ENCODE measurements at regions not wholly inside any gene's neighbourhood (a gene's known extent, or its start where the extent isn't known, plus 50 kb on each side); places are given as distances from the start of the nearest gene placed in this dataset.

- H3K4me3 ChIP-seq (ENCODE audit: control insufficient read depth in 2 of 3, extremely low read depth in 1 of 3, insufficient read depth in 2 of 3, low read depth in 1 of 3, low read length in 3 of 3), result no peak overlapping the region
- FAIRE-seq (no peak), DNase-seq (ENCODE audit: low read depth, low spot score) (no peak)
- no peaks in the 10 kb centered on the region for H3K9me3 ChIP-seq (ENCODE audit: control insufficient read depth, low read depth, low read length)
- no peak overlapping the region for H2AFZ ChIP-seq (ENCODE audit: control insufficient read depth, low read length)
- H3K9ac ChIP-seq (ENCODE audit: control insufficient read depth, extremely low read depth, insufficient read depth, low read length), result no peak overlapping the region
- H3K9me1 ChIP-seq (ENCODE audit: control insufficient read depth, extremely low read depth, insufficient read depth, low read length), result no peaks in the 10 kb centered on the region
- no peaks in the 10 kb centered on the region for H4K20me1 ChIP-seq (ENCODE audit: control insufficient read depth, extremely low read depth, insufficient read depth, low read length)
- H3K79me2 ChIP-seq (ENCODE audit: control insufficient read depth, insufficient read depth, low read length), result no peaks in the 10 kb centered on the region
- dilution Hi-C loops (cut with MboI; ENCODE audit: extremely low pct_ligation_motif_present, low sequenced_read_pairs), result no loop called here
- H3K27ac ChIP-seq (ENCODE audit: control insufficient read depth, insufficient read depth, low read length), result no peak overlapping the region
- no peaks in the 10 kb centered on the region for H3K27me3 ChIP-seq (ENCODE audit: control insufficient read depth, extremely low read depth, insufficient read depth, low read length)
- TF ChIP-seq EZH2 (IDR thresholded peaks at IDR 0.05; ENCODE audit: low read length) (no peak), CTCF (optimal IDR thresholded peaks at IDR 0.05 in 1 of 3, IDR thresholded peaks at IDR 0.05 in 1 of 3, conservative IDR thresholded peaks at IDR 0.05 in 1 of 3; ENCODE audit: extremely low read depth in 1 of 3, insufficient read depth in 2 of 3, low read length in 3 of 3) (no peak)
- no peaks in the 10 kb centered on the region for H3K36me3 ChIP-seq (ENCODE audit: control insufficient read depth in 2 of 2, extremely low read depth in 1 of 2, insufficient read depth in 2 of 2, low read length in 2 of 2)
- H3K4me1 ChIP-seq (ENCODE audit: control insufficient read depth, extremely low read depth, insufficient read depth, low read length), result no peaks in the 10 kb centered on the region
- H3K4me2 ChIP-seq (ENCODE audit: control insufficient read depth, extremely low read depth, insufficient read depth, low read depth, low read length), result no peak overlapping the region
Measured at GRCh38 chr2:64391940-64392339, 62.0 kb upstream of the LGALSL start.

GRCh38 chr2:64392529-64392928, 61.4 kb upstream of the LGALSL start:
- H3K4me1 ChIP-seq (ENCODE audit: control insufficient read depth, extremely low read depth, insufficient read depth, low read length), result no peaks in the 10 kb centered on the region
- no peak overlapping the region for H3K27ac ChIP-seq (ENCODE audit: control insufficient read depth, insufficient read depth, low read length)
- dilution Hi-C loops (cut with MboI; ENCODE audit: extremely low pct_ligation_motif_present, low sequenced_read_pairs), result no loop called here
- no peaks in the 10 kb centered on the region for H3K27me3 ChIP-seq (ENCODE audit: control insufficient read depth, extremely low read depth, insufficient read depth, low read length)
- H3K9me3 ChIP-seq (ENCODE audit: control insufficient read depth, low read depth, low read length), result no peaks in the 10 kb centered on the region
- no peaks in the 10 kb centered on the region for H3K36me3 ChIP-seq (ENCODE audit: control insufficient read depth in 2 of 2, extremely low read depth in 1 of 2, insufficient read depth in 2 of 2, low read length in 2 of 2)
- no peaks in the 10 kb centered on the region for H3K79me2 ChIP-seq (ENCODE audit: control insufficient read depth, insufficient read depth, low read length)
- DNase-seq (ENCODE audit: low read depth, low spot score) (no peak), FAIRE-seq (no peak)
- no peak overlapping the region for H3K9ac ChIP-seq (ENCODE audit: control insufficient read depth, extremely low read depth, insufficient read depth, low read length)
- no peaks in the 10 kb centered on the region for H4K20me1 ChIP-seq (ENCODE audit: control insufficient read depth, extremely low read depth, insufficient read depth, low read length)
- H2AFZ ChIP-seq (ENCODE audit: control insufficient read depth, low read length), result no peak overlapping the region
- no peak overlapping the region for H3K4me3 ChIP-seq (ENCODE audit: control insufficient read depth in 2 of 3, extremely low read depth in 1 of 3, insufficient read depth in 2 of 3, low read depth in 1 of 3, low read length in 3 of 3)
- no peak for TF ChIP-seq EZH2 (IDR thresholded peaks at IDR 0.05; ENCODE audit: low read length)
- no peak for TF ChIP-seq CTCF (optimal IDR thresholded peaks at IDR 0.05 in 1 of 3, IDR thresholded peaks at IDR 0.05 in 1 of 3, conservative IDR thresholded peaks at IDR 0.05 in 1 of 3; ENCODE audit: extremely low read depth in 1 of 3, insufficient read depth in 2 of 3, low read length in 3 of 3)
- H3K4me2 ChIP-seq (ENCODE audit: control insufficient read depth, extremely low read depth, insufficient read depth, low read depth, low read length), result no peak overlapping the region
- H3K9me1 ChIP-seq (ENCODE audit: control insufficient read depth, extremely low read depth, insufficient read depth, low read length), result no peaks in the 10 kb centered on the region
